GM18517 (cell line): ENCODE measurements at regions not wholly inside any gene's neighbourhood (a gene's known extent, or its start where the extent isn't known, plus 50 kb on each side); places are given as distances from the start of the nearest gene placed in this dataset.

Experiments
- ATAC-seq: cut with Tn5 transposase; IDR thresholded peaks from one replicate; pipeline ENCODE4 v1.9.1; 2021; ENCODE audit warnings: mild to moderate bottlenecking, moderate library complexity; ENCODE audit not compliant: unreplicated experiment

- no peak for ATAC-seq
These were observed 108.2 kb upstream of the CWC22 start for GRCh38 chr2:180115269-180115668.

GRCh38 chr2:180111901-180112300 is 104.8 kb upstream of the CWC22 start:
- ATAC-seq = no peak

GRCh38 chr2:180110469-180110868 is 103.4 kb upstream of the CWC22 start:
- ATAC-seq = no peak

GRCh38 chr2:180101846-180102245 is 94.7 kb upstream of the CWC22 start:
- ATAC-seq = no peak

GRCh38 chr2:180099308-180099707 is 92.2 kb upstream of the CWC22 start:
- ATAC-seq = no peak

GRCh38 chr2:180085144-180085543 is 78.0 kb upstream of the CWC22 start:
- ATAC-seq = no peak

- no peak for ATAC-seq
These were observed 70.3 kb upstream of the CWC22 start for GRCh38 chr2:180077295-180077906.

GRCh38 chr2:180075870-180076269 is 68.8 kb upstream of the CWC22 start:
- ATAC-seq = no peak

- no peak for ATAC-seq
These were observed 64.7 kb upstream of the CWC22 start for GRCh38 chr2:180071797-180072196.

- ATAC-seq = no peak
These were observed 56.5 kb upstream of the CWC22 start for GRCh38 chr2:180063494-180064092.

- ATAC-seq = no peak
These were observed 55.1 kb upstream of the CWC22 start for GRCh38 chr2:180062178-180062577.

- no peak for ATAC-seq
These were observed 54.4 kb upstream of the CWC22 start for GRCh38 chr2:180061546-180061945.

GRCh38 chr2:180061085-180061484 is 54.0 kb upstream of the CWC22 start:
- ATAC-seq = no peak

GRCh38 chr2:180058993-180059392 is 51.9 kb upstream of the CWC22 start:
- ATAC-seq = no peak

GRCh38 chr2:180057706-180058412 is 50.8 kb upstream of the CWC22 start:
- no peak for ATAC-seq
